ENCODE measurements at regions not wholly inside any gene's neighbourhood (a gene's known extent, or its start where the extent isn't known, plus 50 kb on each side); places are given as distances from the start of the nearest gene placed in this dataset.

- TF ChIP-seq CTCF (conservative IDR thresholded peaks at IDR 0.05; ENCODE audit: low read length) (no peak), EZH2phosphoT487 (IDR thresholded peaks at IDR 0.05; ENCODE audit: borderline replicate concordance) (no peak)
These were observed 429.7 kb upstream of the MMS22L start for GRCh38 chr6:97712751-97713150.
